ENCODE measurements at regions not wholly inside any gene's neighbourhood (a gene's known extent, or its start where the extent isn't known, plus 50 kb on each side); places are given as distances from the start of the nearest gene placed in this dataset.

DNA sequence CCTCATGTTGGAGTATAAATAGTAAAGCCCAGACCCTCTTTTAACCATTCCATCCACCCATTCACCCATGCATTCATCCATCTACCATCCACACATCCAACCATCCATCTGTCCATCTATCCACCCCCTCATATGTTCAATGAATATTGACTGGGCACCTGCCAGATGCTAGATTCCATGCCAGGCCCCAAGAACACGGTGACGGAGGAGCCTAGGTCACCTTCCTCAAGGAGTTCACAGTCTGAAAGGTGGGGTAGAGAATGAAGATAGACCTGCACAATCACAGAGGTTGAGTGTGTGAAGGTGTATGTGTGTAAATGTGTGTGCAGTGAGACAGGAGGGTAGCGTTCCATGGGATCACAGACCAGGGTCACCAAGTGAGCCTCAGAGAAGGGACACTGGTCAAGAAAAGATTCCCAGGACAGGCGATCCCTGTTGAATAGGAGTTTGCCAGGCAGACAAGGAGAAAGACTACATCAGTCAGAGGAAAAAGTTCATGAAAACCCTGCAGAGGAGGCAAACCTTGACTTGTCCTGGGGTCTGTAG is 287.2 kb downstream of the CYP26B1 start:
- DNase-seq: no peak

DNA sequence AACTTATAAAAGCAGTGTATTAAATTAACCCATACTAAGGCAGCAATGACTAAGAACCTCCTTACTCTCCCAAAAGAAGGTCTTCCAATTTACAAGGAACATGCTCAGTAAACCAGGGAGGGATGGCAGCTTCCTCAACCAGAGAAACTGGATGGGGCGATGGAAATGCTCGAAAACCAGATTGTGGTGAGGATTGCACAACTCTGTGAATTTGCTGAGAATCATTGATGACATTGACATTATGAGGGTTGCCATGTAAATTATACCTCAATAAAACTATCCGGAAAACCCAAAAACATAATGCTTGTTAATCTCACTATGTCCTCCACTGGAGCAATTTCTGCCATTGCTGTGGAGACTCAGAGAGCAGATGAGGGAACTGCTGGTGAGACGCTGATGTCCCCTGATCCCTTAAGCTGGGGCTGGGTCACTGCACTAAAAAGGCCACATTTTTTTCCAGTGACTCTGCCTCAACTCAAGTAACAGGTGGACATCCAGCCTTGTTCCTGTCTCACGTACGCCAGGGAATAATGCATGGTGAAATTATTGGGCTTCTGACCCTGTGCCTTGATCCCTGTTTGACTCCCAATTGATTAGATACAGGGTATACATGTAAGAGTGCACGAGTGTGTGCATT is 288.3 kb downstream of the CYP26B1 start:
- no peak for DNase-seq

DNA sequence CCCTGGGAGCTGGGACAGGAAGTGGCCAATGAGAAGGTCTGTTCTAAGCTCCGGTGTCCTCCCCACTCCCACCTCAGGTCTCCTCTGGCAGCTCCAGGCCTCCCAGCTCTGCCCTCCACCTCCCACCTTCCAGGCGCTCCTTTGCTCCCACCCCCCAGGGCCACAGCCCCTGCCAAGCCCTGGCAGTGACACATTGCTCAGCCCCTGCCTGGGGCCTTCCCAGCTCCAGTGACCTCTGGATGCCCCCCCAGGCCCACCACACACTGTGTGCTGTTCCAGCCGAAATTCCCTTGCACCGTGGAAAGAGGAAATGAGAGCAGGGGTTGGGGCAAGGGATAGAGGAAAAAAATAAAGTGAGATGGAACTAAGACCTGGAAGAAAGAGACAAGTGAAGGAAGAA is 289.6 kb downstream of the CYP26B1 start:
- DNase-seq: no peak

DNA sequence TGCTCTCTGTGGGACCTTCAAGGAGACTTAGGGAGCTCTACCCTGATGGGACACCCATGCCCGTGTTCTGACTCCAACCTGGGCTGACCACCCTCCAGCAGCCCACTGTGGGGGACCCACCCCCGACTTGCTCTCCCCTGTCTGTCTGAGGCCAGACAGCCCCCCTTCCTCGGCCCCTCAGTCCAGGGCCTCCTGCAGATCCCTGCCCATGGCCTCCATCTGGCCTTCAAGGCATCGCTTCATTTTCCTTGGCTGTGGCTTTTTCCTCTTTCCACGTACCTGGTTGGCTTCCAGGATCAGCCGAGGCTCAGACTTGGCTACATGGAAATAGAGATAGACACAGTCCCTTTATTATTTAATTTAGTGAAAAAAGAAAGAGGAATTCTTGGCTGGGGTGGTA is 290.0 kb downstream of the CYP26B1 start:
- DNase-seq: no peak

DNA sequence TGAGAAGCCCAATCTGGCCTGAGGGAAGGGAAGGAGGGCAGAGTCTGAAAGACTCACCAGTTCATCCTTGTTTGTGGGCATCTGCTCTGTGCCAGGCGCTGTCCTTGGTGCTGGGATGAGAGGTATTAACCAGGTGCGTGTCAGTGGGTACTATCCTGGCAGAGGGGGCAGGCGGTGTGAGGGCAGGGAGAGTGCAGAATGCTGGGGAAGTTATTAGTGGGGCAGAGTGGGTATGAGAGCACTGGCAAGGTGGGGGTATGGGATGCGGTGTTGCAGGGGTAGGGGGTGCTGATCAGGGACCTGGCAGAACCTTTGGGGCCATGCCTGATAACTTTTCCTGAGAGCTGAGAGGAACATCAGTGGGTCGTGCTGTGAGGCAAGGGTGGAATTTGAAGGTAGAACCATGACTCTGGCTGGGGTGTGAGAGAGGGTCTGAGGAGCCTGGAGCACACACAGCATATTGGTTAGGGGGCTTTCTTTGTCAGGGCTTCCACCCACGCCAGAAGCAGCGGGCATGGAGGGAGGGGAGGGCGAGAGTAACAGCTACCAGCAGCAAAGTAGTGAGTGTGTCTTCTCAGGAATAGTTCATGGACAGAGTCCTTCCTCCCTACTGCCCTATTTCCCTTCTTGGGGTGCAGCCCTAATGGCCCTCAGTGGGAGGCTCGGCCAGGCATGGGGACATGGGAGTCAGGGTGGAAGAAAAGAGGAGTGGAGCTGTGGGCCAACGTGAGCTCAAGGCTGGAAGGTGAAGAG is 290.7 kb downstream of the CYP26B1 start:
- DNase-seq: no peak

DNA sequence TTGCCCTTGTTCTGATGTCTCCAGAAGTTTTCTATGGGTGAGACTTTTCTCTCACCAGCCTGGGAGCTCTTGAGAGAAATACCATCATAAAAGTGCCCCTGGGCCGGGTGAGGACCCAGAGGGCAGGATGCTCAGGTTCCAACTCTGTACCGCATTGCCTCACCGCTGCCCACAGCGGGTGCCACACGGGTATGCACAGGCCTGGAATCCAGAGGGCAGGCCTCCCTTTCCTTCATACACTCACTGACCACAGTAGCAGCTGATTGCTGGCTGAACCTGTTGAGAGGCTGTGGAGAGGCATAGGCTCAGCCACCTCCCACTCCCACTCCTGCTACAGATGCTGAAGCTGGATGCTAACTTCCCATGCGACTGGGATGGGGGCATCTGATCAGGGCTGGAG is 293.8 kb downstream of the CYP26B1 start:
- no peak for DNase-seq

DNA sequence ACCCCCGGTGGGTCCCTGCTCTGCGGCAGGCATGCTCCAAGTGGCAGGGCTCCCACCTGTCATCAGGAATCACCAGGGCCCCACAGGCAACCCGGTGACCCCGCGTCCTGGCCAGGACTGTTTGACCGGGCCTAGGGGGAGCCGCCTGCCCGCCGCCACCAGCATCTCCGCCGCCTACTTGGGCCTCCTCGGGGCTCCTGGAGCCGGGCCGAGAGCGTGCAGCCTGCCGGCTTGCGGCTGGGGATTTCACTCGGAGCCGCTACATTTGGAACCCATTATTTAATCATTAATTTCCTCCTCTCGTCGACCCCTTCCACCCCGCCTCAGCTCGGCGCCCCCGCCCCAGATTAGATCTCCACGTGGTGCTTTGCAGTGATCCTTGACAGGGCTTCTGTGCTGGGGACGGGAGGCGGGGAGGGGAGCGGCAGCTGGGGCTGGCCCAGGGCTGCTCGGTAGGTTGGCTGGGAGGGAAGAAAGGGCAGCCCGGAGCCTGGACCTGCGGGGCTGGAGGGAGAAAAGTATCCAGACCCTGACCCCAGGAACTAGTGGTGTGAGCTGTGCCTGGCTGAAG is 295.4 kb downstream of the CYP26B1 start:
- DNase-seq: no peak

DNA sequence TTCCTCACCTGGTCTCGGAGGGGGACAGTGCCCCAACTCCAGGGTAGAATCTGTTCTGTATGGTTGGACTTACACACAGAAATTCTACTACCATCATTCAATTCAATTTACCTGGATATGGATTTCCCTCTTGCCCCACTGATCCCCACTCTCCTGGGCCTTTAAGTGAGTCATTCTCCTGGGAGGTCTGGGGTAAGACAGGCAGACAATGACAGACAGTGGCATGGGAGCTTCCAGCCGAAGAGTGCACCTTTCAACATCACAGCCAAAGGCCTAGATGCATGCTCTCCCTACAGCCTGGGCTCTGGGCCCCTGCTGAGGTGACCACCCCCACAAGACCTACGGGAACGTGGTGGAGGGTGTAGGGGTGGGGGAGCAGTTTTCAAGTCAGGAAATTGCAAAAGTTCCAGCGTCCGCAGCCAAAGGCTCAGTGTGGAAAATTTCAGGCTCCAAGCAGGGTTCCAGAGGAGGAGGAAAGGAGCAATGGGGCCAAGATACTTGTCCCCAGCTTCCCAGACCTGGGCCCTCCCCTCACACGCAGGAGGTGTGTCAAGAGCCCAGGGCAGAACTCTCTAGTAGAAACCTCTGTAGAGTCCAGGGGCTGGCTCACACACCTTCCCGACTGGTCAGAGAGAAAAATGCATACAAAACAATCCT is 296.4 kb downstream of the CYP26B1 start:
- no peak for DNase-seq

DNA sequence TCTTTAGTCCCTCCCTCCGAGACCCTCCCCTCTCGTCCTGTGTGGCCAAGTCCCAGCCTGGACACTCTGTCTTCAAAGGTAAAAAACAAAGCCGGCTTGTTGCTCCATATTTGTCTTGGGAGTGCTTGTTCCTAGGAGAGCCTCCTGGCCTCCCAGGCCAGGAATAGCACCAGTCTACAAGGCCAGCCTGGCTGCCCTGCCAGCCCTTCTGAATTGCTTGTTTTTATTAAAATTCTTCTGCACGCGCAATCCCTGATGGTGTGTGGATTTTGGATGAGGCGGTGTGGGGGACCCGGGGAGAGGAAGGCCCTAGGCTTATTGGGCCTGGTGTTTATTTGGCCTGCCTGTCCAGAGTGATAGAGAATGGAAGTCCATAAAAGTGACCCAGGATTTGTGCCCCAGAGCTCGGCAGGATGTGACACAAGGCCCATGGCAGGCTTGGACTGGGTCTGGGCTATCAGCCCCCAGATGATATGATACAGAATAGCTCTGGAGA is 297.3 kb downstream of the CYP26B1 start:
- no peak for DNase-seq

DNA sequence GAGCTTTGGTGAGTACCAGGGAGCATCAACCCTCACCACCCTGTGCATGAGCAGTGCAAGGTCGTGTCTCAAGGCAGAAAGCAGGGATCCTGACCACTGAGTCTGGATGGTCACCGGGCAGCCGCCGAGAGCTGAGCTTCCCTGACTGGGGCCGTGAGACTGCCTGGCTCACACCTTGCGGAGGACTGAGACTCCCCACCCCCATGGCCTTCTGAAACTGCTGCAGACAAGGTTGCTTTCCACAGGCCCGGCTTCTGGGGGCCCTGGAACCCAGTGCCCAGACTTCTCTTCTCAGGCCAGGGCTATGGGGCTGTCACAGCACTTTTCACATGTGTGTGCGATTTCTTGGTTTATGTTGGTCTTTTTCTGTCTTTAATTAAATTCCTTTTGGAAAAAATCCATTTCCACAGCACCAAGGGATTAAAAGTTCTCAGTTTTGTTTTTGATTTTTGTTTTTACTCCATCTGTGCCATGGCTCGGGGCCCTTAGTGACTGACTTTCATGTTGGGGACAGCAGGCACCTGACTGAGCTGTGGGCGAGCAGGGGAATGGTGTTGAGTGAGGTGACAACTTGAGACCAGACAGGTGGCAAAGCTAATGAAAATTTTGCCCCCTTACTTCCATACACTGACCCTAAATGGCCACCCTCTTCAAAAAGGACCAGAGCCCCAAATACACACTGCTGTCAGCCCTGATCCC is 297.9 kb downstream of the CYP26B1 start:
- no peak for DNase-seq

DNA sequence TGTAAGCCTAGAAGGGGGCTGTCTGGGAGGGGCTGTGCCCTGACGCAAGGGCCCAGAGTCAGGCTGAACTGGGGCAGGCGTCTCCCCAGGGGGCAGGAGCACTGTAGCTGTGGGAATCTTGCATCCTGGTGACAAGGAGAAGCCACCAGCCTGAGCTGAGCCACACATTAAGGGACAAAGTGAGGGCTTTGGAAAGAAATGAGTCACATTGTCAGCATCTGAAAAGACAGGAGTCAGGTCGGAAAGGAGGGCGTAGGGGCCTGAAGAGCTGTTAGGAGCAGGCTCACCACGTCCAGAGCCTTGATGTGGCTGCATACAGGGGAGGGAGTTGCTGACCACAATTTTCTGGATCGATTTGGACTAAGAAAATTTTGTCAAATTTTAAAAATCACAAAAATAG is 298.6 kb downstream of the CYP26B1 start:
- DNase-seq: no peak

DNA sequence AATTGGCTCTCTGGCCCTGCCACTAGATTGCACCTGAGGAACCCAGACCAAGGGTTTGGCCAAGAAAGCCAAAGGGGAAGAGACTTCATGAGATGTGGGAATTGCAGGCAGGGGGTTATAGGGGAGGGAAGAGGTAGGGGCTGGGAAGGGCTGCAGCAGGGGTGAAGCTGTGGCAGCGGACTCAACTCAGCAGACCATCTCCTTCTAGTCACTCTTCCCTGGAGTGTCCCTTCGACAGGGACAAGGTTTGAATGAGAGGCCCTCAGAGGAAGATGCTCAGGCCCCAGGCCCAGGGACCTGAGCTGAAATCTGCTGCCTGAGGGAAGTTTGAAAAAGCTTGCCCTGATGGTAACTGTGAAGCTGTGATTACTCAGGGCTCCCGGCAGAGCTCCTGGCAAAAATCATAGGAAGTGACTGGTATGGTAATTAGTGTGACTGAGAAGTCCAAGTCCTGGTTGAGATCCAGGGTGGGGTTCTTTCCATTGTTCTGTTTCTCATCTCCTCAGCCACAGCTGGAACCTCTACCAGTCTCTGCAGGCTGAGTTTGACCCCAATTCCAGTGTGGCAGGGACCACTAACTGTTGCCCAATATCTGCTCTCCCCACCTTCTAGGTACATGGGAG is 300.9 kb downstream of the CYP26B1 start:
- no peak for DNase-seq

DNA sequence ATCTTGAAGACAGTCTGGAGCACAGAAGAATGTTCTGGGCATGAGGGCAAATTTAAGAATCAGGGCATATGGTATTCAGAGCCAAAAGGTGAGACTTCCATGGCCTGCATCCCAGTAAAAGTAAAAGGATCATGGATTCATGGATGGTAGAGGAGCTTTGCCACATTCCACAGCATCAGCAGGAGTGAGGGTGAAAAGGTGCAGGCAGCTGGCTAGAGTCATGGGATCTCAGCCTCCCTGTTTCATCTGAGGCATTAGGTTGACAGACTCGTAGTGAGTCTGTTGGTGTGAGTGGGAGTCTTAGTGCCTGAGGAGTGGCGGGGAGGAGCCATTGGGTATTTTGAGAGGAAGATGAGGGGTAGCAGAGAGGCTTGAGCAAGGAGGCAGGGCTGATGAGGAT is 301.6 kb downstream of the CYP26B1 start:
- DNase-seq: no peak

DNA sequence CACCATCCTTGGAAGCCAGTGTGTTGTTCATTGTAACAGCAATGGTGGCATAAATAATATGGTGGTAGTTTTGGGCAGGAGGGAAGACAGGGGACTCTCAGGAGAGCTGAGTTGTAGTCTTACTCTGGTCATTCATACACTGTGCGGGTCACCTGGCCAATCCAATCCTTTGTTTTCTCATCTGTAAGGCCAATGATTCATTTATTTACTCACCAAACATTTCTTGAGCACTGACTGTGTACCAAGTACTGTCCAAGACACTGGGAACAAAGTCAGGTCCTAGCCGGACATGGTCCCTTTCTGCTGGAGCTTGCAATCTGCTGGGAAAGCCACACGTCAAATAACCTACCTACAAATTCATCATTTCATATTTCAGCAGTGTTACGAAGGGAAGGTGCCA is 302.7 kb downstream of the CYP26B1 start:
- DNase-seq: no peak

DNA sequence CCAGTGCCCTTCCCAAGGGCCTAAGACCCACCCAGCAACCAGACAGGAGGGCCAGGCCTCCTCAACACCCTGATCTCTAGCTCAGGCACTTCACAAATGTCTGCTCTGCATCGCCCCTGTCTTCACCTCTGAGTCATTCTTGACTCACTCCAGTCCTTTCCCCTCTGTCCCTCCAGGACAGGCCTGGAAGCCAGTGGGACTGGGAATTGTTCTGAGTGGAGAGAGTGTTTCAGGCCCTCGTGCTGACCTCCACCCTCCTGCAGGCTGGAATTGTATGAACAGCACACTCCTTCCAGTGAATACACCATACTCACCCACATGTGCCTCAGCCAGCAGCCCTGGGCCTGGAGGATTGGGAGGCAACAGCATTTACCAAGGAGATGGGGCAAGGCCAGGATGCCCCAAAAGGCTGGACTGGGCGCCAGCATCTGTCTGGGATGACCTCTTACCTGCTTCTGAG is 304.2 kb downstream of the CYP26B1 start:
- no peak for DNase-seq

DNA sequence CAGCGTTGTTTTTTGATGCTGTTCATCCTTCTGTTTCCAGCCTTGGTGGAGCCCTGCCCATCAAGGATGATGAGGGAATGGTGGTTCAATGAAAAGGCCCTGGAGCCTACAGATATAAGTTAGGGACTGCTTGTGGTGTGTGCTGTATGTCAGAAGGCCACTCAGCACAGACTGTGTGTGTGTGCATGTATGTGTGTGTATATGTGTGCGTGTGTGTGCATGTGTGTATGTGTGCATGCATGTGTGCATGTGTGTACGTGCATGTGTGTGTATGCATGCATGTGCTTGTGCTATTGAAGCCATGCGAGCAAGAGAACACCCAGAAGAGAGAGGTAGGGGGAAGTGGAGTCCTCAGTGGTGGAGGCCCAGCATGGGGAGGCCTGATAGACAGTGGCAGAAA is 304.9 kb downstream of the CYP26B1 start:
- DNase-seq: no peak

DNA sequence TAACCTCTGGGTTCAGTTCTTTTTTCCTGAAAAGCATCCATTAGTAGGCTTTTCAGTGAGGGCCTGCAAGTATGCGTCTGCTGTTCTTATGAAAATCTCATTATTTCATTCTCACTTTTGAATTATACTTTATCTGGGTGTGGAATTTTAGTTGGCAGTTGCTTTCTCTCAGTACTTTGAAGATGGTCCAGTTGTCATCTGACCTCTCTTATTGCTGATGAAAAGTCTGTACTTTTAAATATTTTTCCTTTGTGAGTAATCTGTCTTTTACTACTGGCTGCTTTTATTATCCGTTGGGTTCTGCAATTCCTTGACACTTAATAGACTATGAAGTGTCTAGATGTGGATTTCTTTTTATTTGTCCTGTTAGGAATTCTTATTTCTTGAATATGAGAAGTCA is 307.8 kb downstream of the CYP26B1 start:
- no peak for DNase-seq

DNA sequence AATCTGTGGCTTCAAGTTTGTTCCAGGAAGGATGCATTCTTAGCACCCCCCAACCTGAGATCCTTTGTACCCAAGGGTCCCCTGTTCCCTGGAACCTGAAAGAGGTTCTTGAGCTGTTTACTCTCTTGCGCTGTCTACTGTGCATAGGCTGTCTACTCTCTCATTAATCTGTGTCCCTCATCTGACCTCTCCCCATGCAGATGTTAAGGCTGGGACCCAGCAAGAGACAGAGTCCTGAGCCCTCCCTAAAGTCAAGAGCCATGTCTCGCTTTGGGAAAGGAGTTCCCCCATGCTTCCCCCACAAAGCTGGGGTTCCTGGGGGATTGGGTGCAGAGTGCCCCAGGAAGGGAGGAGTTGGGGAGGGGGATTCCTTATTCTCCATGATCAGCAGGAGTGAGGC is 312.9 kb downstream of the CYP26B1 start:
- no peak for DNase-seq

DNA sequence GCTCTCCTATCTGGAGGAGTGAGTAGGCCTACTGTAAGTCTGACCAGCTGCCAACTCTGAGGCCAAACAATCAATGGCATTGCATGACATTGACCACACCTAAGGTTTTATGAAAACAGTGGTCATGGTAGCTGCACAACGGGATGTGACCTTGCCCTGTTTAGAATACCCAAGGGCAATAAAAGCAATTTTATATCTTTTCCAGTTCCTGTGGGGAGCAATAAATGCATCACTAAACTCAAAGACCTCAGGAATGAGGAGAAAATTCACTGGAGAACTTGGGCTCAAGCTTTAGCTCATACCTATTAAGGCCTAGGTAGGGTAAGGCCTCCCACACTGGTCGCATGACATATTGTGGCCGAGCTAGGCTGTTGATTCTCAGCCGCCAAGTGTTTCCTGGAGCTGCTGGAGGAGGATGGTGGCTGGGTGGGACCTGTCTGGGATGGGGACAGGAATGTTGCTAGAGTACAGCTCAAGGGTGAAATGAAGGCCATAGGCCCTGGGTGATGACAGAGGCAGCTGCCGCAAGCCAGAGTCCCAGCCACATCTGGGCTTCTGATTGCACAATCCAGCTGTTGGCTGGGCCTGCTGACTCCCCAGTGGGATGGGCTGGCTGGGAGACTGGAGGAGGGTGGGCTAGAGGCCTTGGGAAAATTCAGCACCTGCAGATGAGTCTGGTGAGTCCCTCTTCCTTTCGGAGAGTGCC is 313.7 kb downstream of the CYP26B1 start:
- no peak for DNase-seq

DNA sequence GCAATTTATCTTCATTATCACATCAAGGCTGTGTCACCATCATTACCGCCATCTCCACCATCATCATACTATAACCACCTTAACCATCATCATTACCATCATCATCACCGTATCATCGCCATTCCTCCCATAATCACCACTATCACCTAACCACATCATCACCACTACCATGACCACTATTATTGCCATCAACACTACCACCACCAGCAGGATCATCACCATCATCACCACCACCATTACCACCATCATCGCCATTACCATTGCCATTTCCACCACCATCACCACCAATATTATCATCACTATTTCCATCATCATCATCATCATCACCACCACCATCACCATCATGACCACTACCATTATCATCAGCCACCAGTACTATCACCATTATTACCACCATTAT is 314.4 kb downstream of the CYP26B1 start:
- DNase-seq: no peak

DNA sequence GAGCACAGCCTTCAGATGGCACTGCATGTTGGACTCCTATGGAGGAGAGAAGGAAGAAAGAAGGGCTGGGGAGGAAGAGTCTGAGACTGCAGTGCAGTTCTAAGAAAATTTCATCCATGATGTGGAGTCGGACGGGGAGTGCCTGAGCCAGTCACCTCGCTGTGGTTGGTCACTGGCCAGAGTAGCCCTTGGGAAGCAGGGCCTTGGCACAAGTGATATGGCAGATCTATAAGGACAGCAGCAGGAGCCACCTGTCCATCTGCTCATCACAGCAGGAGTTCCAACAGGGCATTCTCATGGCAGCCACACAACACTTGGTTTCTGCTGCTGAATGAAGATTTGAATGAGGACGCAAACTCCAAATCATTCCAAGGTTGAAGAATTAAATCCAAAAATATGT is 314.8 kb downstream of the CYP26B1 start:
- DNase-seq: no peak

DNA sequence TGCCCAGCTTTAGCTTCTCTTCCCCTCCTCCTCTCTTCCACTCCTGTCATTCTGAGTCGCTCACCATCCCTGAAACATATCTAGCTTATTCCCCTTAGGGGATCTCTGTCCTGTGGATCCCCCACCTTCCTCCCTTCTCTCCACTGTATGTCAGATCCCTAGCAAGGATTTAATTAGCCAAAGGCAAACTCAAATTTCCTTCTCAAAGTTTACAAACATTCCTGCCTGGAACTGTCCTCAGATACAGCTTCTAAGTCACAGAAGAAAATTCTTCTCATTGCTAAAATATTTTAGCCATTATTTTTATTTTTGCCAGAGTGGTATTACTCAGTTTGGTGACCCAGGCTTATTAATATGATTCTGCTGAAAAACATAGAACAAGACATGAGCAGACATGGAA is 315.3 kb downstream of the CYP26B1 start:
- no peak for DNase-seq
